ENCODE measurements at regions not wholly inside any gene's neighbourhood (a gene's known extent, or its start where the extent isn't known, plus 50 kb on each side); places are given as distances from the start of the nearest gene placed in this dataset.

GRCh38 chr18:10386049-10386448 is 68.4 kb upstream of the APCDD1 start:
- H3K4me3 ChIP-seq (ENCODE audit: low read length, poor library complexity, severe bottlenecking), result no peak overlapping the region
- no peaks in the 10 kb centered on the region for H3F3A ChIP-seq (ENCODE audit: low read depth)
- H3K9ac ChIP-seq (ENCODE audit: low read depth, low read length, poor library complexity, severe bottlenecking), result no peak overlapping the region
- no peaks in the 10 kb centered on the region for H4K20me1 ChIP-seq (ENCODE audit: insufficient read depth, low read length, poor library complexity, severe bottlenecking)
- H3K79me2 ChIP-seq (ENCODE audit: insufficient read depth, low read length), result no peaks in the 10 kb centered on the region
- no peaks in the 10 kb centered on the region for H3K36me3 ChIP-seq (ENCODE audit: insufficient read depth, low read length)
- no peak overlapping the region for H3K4me2 ChIP-seq (ENCODE audit: low read depth, low read length, poor library complexity, severe bottlenecking)
- no peaks in the 10 kb centered on the region for H3K9me2 ChIP-seq (replicated peaks; ENCODE audit: low read depth, low read length)
- no peaks in the 10 kb centered on the region for H3K27me3 ChIP-seq (ENCODE audit: insufficient read depth, low read length, poor library complexity, severe bottlenecking)
- no peaks in the 10 kb centered on the region for H3K9me3 ChIP-seq (ENCODE audit: insufficient read depth, low read depth, low read length)
- H3K4me1 ChIP-seq (ENCODE audit: insufficient read depth, low read length, poor library complexity, severe bottlenecking), result no peaks in the 10 kb centered on the region
- TF ChIP-seq CTCF (conservative IDR thresholded peaks at IDR 0.05; ENCODE audit: low read length) (no peak), EZH2phosphoT487 (IDR thresholded peaks at IDR 0.05; ENCODE audit: borderline replicate concordance) (no peak)
- no peak overlapping the region for H2AFZ ChIP-seq (ENCODE audit: low read length)

GRCh38 chr18:10386956-10387355 is 67.5 kb upstream of the APCDD1 start:
- no peaks in the 10 kb centered on the region for H3F3A ChIP-seq (ENCODE audit: low read depth)
- H4K20me1 ChIP-seq (ENCODE audit: insufficient read depth, low read length, poor library complexity, severe bottlenecking), result no peaks in the 10 kb centered on the region
- H3K9me3 ChIP-seq (ENCODE audit: insufficient read depth, low read depth, low read length), result no peaks in the 10 kb centered on the region
- H3K27me3 ChIP-seq (ENCODE audit: insufficient read depth, low read length, poor library complexity, severe bottlenecking), result no peaks in the 10 kb centered on the region
- H3K4me2 ChIP-seq (ENCODE audit: low read depth, low read length, poor library complexity, severe bottlenecking), result no peak overlapping the region
- H3K9ac ChIP-seq (ENCODE audit: low read depth, low read length, poor library complexity, severe bottlenecking), result no peak overlapping the region
- H3K36me3 ChIP-seq (ENCODE audit: insufficient read depth, low read length), result no peaks in the 10 kb centered on the region
- no peaks in the 10 kb centered on the region for H3K79me2 ChIP-seq (ENCODE audit: insufficient read depth, low read length)
- H3K9me2 ChIP-seq (replicated peaks; ENCODE audit: low read depth, low read length), result no peaks in the 10 kb centered on the region
- H3K4me1 ChIP-seq (ENCODE audit: insufficient read depth, low read length, poor library complexity, severe bottlenecking), result no peaks in the 10 kb centered on the region
- no peak overlapping the region for H2AFZ ChIP-seq (ENCODE audit: low read length)
- no peak for TF ChIP-seq CTCF (conservative IDR thresholded peaks at IDR 0.05; ENCODE audit: low read length)
- no peak for TF ChIP-seq EZH2phosphoT487 (IDR thresholded peaks at IDR 0.05; ENCODE audit: borderline replicate concordance)
- H3K4me3 ChIP-seq (ENCODE audit: low read length, poor library complexity, severe bottlenecking), result no peak overlapping the region

GRCh38 chr18:10387399-10387798 is 67.0 kb upstream of the APCDD1 start:
- H3K36me3 ChIP-seq (ENCODE audit: insufficient read depth, low read length), result no peaks in the 10 kb centered on the region
- H3F3A ChIP-seq (ENCODE audit: low read depth), result no peaks in the 10 kb centered on the region
- no peak for TF ChIP-seq EZH2phosphoT487 (IDR thresholded peaks at IDR 0.05; ENCODE audit: borderline replicate concordance)
- TF ChIP-seq CTCF (conservative IDR thresholded peaks at IDR 0.05; ENCODE audit: low read length), result no peak
- H3K9me3 ChIP-seq (ENCODE audit: insufficient read depth, low read depth, low read length), result no peaks in the 10 kb centered on the region
- no peak overlapping the region for H3K9ac ChIP-seq (ENCODE audit: low read depth, low read length, poor library complexity, severe bottlenecking)
- H3K9me2 ChIP-seq (replicated peaks; ENCODE audit: low read depth, low read length), result no peaks in the 10 kb centered on the region
- H3K4me2 ChIP-seq (ENCODE audit: low read depth, low read length, poor library complexity, severe bottlenecking), result no peak overlapping the region
- no peaks in the 10 kb centered on the region for H3K27me3 ChIP-seq (ENCODE audit: insufficient read depth, low read length, poor library complexity, severe bottlenecking)
- no peak overlapping the region for H2AFZ ChIP-seq (ENCODE audit: low read length)
- H3K79me2 ChIP-seq (ENCODE audit: insufficient read depth, low read length), result no peaks in the 10 kb centered on the region
- no peak overlapping the region for H3K4me3 ChIP-seq (ENCODE audit: low read length, poor library complexity, severe bottlenecking)
- H3K4me1 ChIP-seq (ENCODE audit: insufficient read depth, low read length, poor library complexity, severe bottlenecking), result no peaks in the 10 kb centered on the region
- no peaks in the 10 kb centered on the region for H4K20me1 ChIP-seq (ENCODE audit: insufficient read depth, low read length, poor library complexity, severe bottlenecking)
